Activated naive CD8-positive, alpha-beta T cell treated with anti-CD3 and anti-CD28 coated beads, Interleukin-2, amount 50 U/mL, for 24 hours (primary cell): ENCODE measurements at regions not wholly inside any gene's neighbourhood (a gene's known extent, or its start where the extent isn't known, plus 50 kb on each side); places are given as distances from the start of the nearest gene placed in this dataset.
A peak's percentile ranks its signal among the peaks of the same experiment; 100 is the strongest.

Experiments
- ATAC-seq: fragments of 150-1000 bp; cut with Tn5 transposase; one replicate; pipeline ENCODE4 v1.10.0; 2021
- DNase-seq: peaks from one replicate; pipeline ENCODE4 v3.0.0; 2021
- H3K27ac Mint-ChIP-seq: one replicate; pipeline ENCODE4 v1.8.0; 2021; ENCODE audit warnings: mild to moderate bottlenecking, mixed read lengths
- H3K27me3 Mint-ChIP-seq: one replicate; pipeline ENCODE4 v1.8.0; 2021; ENCODE audit warnings: mixed read lengths
- H3K36me3 Mint-ChIP-seq: one replicate; pipeline ENCODE4 v1.8.0; 2021; ENCODE audit warnings: low read depth, mixed read lengths
- H3K4me1 Mint-ChIP-seq: one replicate; pipeline ENCODE4 v1.8.0; 2021; ENCODE audit warnings: mixed read lengths
- H3K4me3 Mint-ChIP-seq: one replicate; pipeline ENCODE4 v1.8.0; 2021; ENCODE audit warnings: mild to moderate bottlenecking, moderate library complexity, mixed read lengths
- H3K9me3 Mint-ChIP-seq: one replicate; pipeline ENCODE4 v1.8.0; 2021; ENCODE audit warnings: mixed read lengths

GRCh38 chr13:76398425-76398824 lies 487.8 kb downstream of the KCTD12 start:
- Mint-ChIP-seq H3K27me3 (peaks cover 2% of the 10 kb centered on the region), H3K4me3 (no peak overlapping the region), H3K27ac (no peak overlapping the region), H3K36me3 (no peaks in the 10 kb centered on the region), H3K4me1 (peaks cover 4% of the 10 kb centered on the region), H3K9me3 (no peaks in the 10 kb centered on the region)
- ATAC-seq = no peak
- no peak for DNase-seq

- ATAC-seq = peak; percentile 88
- Mint-ChIP-seq H3K9me3 (no peaks in the 10 kb centered on the region), H3K4me3 (no peak overlapping the region), H3K27ac (no peak overlapping the region), H3K4me1 (peaks cover 4% of the 10 kb centered on the region), H3K36me3 (no peaks in the 10 kb centered on the region), H3K27me3 (peaks cover 2% of the 10 kb centered on the region)
- no peak for DNase-seq
Observed at GRCh38 chr13:76397413-76397812, 488.8 kb downstream of the KCTD12 start.

- H3K27me3 Mint-ChIP-seq = no peaks in the 10 kb centered on the region
- no peaks in the 10 kb centered on the region for H3K36me3 Mint-ChIP-seq
- no peaks in the 10 kb centered on the region for H3K4me1 Mint-ChIP-seq
- no peaks in the 10 kb centered on the region for H3K9me3 Mint-ChIP-seq
- H3K27ac Mint-ChIP-seq = no peak overlapping the region
- H3K4me3 Mint-ChIP-seq = no peak overlapping the region
- no peak for DNase-seq
- no peak for ATAC-seq
Observed at GRCh38 chr13:76389321-76389720, 496.9 kb downstream of the KCTD12 start.

GRCh38 chr13:76387566-76387965 lies 498.6 kb downstream of the KCTD12 start:
- Mint-ChIP-seq H3K4me1 (no peaks in the 10 kb centered on the region), H3K9me3 (no peaks in the 10 kb centered on the region), H3K4me3 (no peak overlapping the region), H3K27ac (no peak overlapping the region), H3K27me3 (no peaks in the 10 kb centered on the region), H3K36me3 (no peaks in the 10 kb centered on the region)
- no peak for DNase-seq
- no peak for ATAC-seq

GRCh38 chr13:76386321-76386720 lies 499.9 kb downstream of the KCTD12 start:
- Mint-ChIP-seq H3K27ac (no peak overlapping the region), H3K4me1 (no peaks in the 10 kb centered on the region), H3K27me3 (no peaks in the 10 kb centered on the region), H3K9me3 (no peaks in the 10 kb centered on the region), H3K4me3 (no peak overlapping the region), H3K36me3 (no peaks in the 10 kb centered on the region)
- ATAC-seq (no peak), DNase-seq (no peak)

- Mint-ChIP-seq H3K4me1 (no peaks in the 10 kb centered on the region), H3K27me3 (no peaks in the 10 kb centered on the region), H3K36me3 (no peaks in the 10 kb centered on the region), H3K9me3 (no peaks in the 10 kb centered on the region), H3K4me3 (no peak overlapping the region), H3K27ac (no peak overlapping the region)
- DNase-seq (no peak), ATAC-seq (no peak)
Observed at GRCh38 chr13:76385586-76385985, 500.6 kb downstream of the KCTD12 start.

GRCh38 chr13:76383676-76384461 lies 502.3 kb downstream of the KCTD12 start:
- H3K36me3 Mint-ChIP-seq = no peaks in the 10 kb centered on the region
- H3K27me3 Mint-ChIP-seq = no peaks in the 10 kb centered on the region
- no peak overlapping the region for H3K27ac Mint-ChIP-seq
- no peak for DNase-seq
- ATAC-seq = no peak
- no peaks in the 10 kb centered on the region for H3K4me1 Mint-ChIP-seq
- no peaks in the 10 kb centered on the region for H3K9me3 Mint-ChIP-seq
- no peak overlapping the region for H3K4me3 Mint-ChIP-seq

- no peaks in the 10 kb centered on the region for H3K4me1 Mint-ChIP-seq
- H3K27ac Mint-ChIP-seq = no peak overlapping the region
- DNase-seq (no peak), ATAC-seq (no peak)
- no peaks in the 10 kb centered on the region for H3K9me3 Mint-ChIP-seq
- no peaks in the 10 kb centered on the region for H3K27me3 Mint-ChIP-seq
- H3K36me3 Mint-ChIP-seq = no peaks in the 10 kb centered on the region
- no peak overlapping the region for H3K4me3 Mint-ChIP-seq
Observed at GRCh38 chr13:76380446-76381065, 505.6 kb downstream of the KCTD12 start.

GRCh38 chr13:76379341-76380105 lies 506.7 kb downstream of the KCTD12 start:
- Mint-ChIP-seq H3K9me3 (no peaks in the 10 kb centered on the region), H3K4me3 (no peak overlapping the region), H3K27ac (no peak overlapping the region), H3K27me3 (no peaks in the 10 kb centered on the region), H3K36me3 (no peaks in the 10 kb centered on the region), H3K4me1 (no peaks in the 10 kb centered on the region)
- ATAC-seq (no peak), DNase-seq (no peak)

- H3K36me3 Mint-ChIP-seq = no peaks in the 10 kb centered on the region
- H3K27ac Mint-ChIP-seq = no peak overlapping the region
- no peaks in the 10 kb centered on the region for H3K4me1 Mint-ChIP-seq
- no peaks in the 10 kb centered on the region for H3K9me3 Mint-ChIP-seq
- no peak for ATAC-seq
- no peak overlapping the region for H3K4me3 Mint-ChIP-seq
- DNase-seq = no peak
- no peaks in the 10 kb centered on the region for H3K27me3 Mint-ChIP-seq
Observed at GRCh38 chr13:76378767-76379166, 507.4 kb downstream of the KCTD12 start.

- no peaks in the 10 kb centered on the region for H3K36me3 Mint-ChIP-seq
- ATAC-seq (no peak), DNase-seq (no peak)
- peaks cover 5% of the 10 kb centered on the region for H3K27me3 Mint-ChIP-seq
- H3K4me1 Mint-ChIP-seq = no peaks in the 10 kb centered on the region
- no peaks in the 10 kb centered on the region for H3K9me3 Mint-ChIP-seq
- H3K27ac Mint-ChIP-seq = no peak overlapping the region
- H3K4me3 Mint-ChIP-seq = no peak overlapping the region
Observed at GRCh38 chr13:76363682-76364289, 522.4 kb downstream of the KCTD12 start.

GRCh38 chr13:76361868-76362267 lies 524.3 kb downstream of the KCTD12 start:
- no peaks in the 10 kb centered on the region for H3K36me3 Mint-ChIP-seq

GRCh38 chr13:76351541-76352229 lies 534.5 kb downstream of the KCTD12 start:
- no peak overlapping the region for H3K4me3 Mint-ChIP-seq
- no peaks in the 10 kb centered on the region for H3K27me3 Mint-ChIP-seq
- DNase-seq (no peak), ATAC-seq (no peak)
- H3K9me3 Mint-ChIP-seq = peaks cover 5% of the 10 kb centered on the region
- H3K36me3 Mint-ChIP-seq = no peaks in the 10 kb centered on the region
- no peaks in the 10 kb centered on the region for H3K4me1 Mint-ChIP-seq
- no peak overlapping the region for H3K27ac Mint-ChIP-seq

More at GRCh38 chr13:76361868-76362267, 524.3 kb downstream of the KCTD12 start:
- no peaks in the 10 kb centered on the region for H3K9me3 Mint-ChIP-seq
- ATAC-seq (no peak), DNase-seq (no peak)
- no peak overlapping the region for H3K4me3 Mint-ChIP-seq
- no peak overlapping the region for H3K27ac Mint-ChIP-seq
- H3K27me3 Mint-ChIP-seq = peaks cover 5% of the 10 kb centered on the region
- H3K4me1 Mint-ChIP-seq = no peaks in the 10 kb centered on the region

GRCh38 chr13:76350399-76350798 lies 535.8 kb downstream of the KCTD12 start:
- Mint-ChIP-seq H3K9me3 (peaks cover 5% of the 10 kb centered on the region), H3K4me3 (no peak overlapping the region), H3K27ac (no peak overlapping the region), H3K36me3 (no peaks in the 10 kb centered on the region), H3K27me3 (no peaks in the 10 kb centered on the region), H3K4me1 (no peaks in the 10 kb centered on the region)
- no peak for ATAC-seq
- no peak for DNase-seq
